Mesothelial cell of epicardium (in vitro differentiated cells): ENCODE measurements at regions not wholly inside any gene's neighbourhood (a gene's known extent, or its start where the extent isn't known, plus 50 kb on each side); places are given as distances from the start of the nearest gene placed in this dataset.
A peak's percentile ranks its signal among the peaks of the same experiment; 100 is the strongest.
"Not testable (repeated sequence)": the region's sequence is repeated elsewhere in the genome, so short reads cannot be mapped to it uniquely, and the experiment has no call there.

Experiments
- DNase-seq, 2 experiments: peaks; one replicate each; pipeline ENCODE4 v3.0.0; 2021; ENCODE audit warnings: low spot score in 2 of 2; ENCODE audit not compliant: unreplicated experiment in 2 of 2
- H3K27ac Mint-ChIP-seq: 2 replicates; pipeline ENCODE4 v1.8.0; 2021; ENCODE audit warnings: mixed read lengths
- H3K27me3 Mint-ChIP-seq: 2 replicates; pipeline ENCODE4 v1.8.0; 2021; ENCODE audit warnings: low read depth, mixed read lengths
- H3K36me3 Mint-ChIP-seq: 2 replicates; pipeline ENCODE4 v1.8.0; 2021; ENCODE audit warnings: mixed read lengths
- H3K4me1 Mint-ChIP-seq: 2 replicates; pipeline ENCODE4 v1.8.0; 2021; ENCODE audit warnings: mixed read lengths
- H3K4me3 Mint-ChIP-seq: 2 replicates; pipeline ENCODE4 v1.8.0; 2021; ENCODE audit warnings: mild to moderate bottlenecking, moderate library complexity, mixed read lengths
- H3K9me3 Mint-ChIP-seq: 2 replicates; pipeline ENCODE4 v1.8.0; 2021; ENCODE audit warnings: mixed read lengths
- TF ChIP-seq, protein P1 (sequence below): fragments of 200-600 bp; sonication (generic); IDR thresholded peaks from one replicate; pipeline ENCODE4 v1.5.0; 2021; ENCODE audit warnings: antibody characterized with exemption; ENCODE audit not compliant: unreplicated experiment

GRCh38 chr3:197459571-197459970, 96.2 kb downstream of the BDH1 start:
- H3K27ac Mint-ChIP-seq, DNase-seq, H3K4me3 Mint-ChIP-seq, H3K9me3 Mint-ChIP-seq, H3K36me3 Mint-ChIP-seq: not testable (repeated sequence)
- peaks cover 11% of the 10 kb centered on the region for H3K27me3 Mint-ChIP-seq
- H3K4me1 Mint-ChIP-seq: peaks cover 20% of the 10 kb centered on the region

- Mint-ChIP-seq H3K4me1 (peaks cover 17% of the 10 kb centered on the region), H3K4me3 (no peak overlapping the region), H3K27me3 (peaks cover 17% of the 10 kb centered on the region), H3K27ac (no peak overlapping the region), H3K9me3 (no peaks in the 10 kb centered on the region), H3K36me3 (no peaks in the 10 kb centered on the region)
- TF ChIP-seq, protein P1, sequence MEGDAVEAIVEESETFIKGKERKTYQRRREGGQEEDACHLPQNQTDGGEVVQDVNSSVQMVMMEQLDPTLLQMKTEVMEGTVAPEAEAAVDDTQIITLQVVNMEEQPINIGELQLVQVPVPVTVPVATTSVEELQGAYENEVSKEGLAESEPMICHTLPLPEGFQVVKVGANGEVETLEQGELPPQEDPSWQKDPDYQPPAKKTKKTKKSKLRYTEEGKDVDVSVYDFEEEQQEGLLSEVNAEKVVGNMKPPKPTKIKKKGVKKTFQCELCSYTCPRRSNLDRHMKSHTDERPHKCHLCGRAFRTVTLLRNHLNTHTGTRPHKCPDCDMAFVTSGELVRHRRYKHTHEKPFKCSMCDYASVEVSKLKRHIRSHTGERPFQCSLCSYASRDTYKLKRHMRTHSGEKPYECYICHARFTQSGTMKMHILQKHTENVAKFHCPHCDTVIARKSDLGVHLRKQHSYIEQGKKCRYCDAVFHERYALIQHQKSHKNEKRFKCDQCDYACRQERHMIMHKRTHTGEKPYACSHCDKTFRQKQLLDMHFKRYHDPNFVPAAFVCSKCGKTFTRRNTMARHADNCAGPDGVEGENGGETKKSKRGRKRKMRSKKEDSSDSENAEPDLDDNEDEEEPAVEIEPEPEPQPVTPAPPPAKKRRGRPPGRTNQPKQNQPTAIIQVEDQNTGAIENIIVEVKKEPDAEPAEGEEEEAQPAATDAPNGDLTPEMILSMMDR: no peak
- DNase-seq: no peak
These were observed 96.8 kb downstream of the BDH1 start for GRCh38 chr3:197458906-197459470.

DNA sequence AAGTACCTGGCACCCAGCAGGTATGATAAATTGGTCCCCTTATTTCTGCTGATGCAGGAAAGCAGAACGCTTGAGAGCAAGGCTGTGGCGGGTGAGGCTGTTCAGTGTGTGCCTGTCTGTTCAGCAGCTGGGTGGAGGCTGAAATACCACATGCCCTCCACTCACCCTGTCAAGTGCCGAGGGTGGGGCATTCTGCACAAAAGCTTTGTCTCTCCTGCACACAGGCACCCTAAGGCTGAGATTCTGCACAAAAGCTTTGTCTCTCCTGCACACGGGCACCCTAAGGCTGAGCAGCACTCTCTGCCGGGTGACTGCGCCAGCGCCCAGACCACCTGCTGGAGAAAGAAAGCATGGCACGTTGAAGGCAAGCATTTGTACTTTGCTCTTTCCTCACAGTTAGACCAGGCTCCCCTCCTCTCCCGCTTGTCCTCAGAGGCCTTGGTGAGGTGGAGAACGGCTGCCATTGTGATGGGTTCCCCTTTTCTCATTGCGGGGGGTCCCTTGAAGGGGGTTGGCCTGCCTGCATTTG, 97.5 kb downstream of the BDH1 start:
- H3K36me3 Mint-ChIP-seq: no peaks in the 10 kb centered on the region
- peaks cover 17% of the 10 kb centered on the region for H3K27me3 Mint-ChIP-seq
- H3K9me3 Mint-ChIP-seq: no peaks in the 10 kb centered on the region
- no peak overlapping the region for H3K4me3 Mint-ChIP-seq
- peaks cover 17% of the 10 kb centered on the region for H3K4me1 Mint-ChIP-seq
- no peak overlapping the region for H3K27ac Mint-ChIP-seq
- TF ChIP-seq, protein P1: peak; percentile 12
- no peak for DNase-seq

GRCh38 chr3:197456261-197457091, 99.3 kb downstream of the BDH1 start:
- Mint-ChIP-seq H3K4me1 (peaks cover 17% of the 10 kb centered on the region), H3K27me3 (peaks cover 17% of the 10 kb centered on the region), H3K27ac (peak overlapping the region; percentile 93), H3K4me3 (peak overlapping the region; percentile 73), H3K9me3 (no peaks in the 10 kb centered on the region), H3K36me3 (no peaks in the 10 kb centered on the region)
- TF ChIP-seq, protein P1: no peak
- DNase-seq: peak; percentile 79 to 85

GRCh38 chr3:197454841-197455240, 100.9 kb downstream of the BDH1 start:
- H3K36me3 Mint-ChIP-seq, DNase-seq, H3K27ac Mint-ChIP-seq, H3K4me3 Mint-ChIP-seq, H3K9me3 Mint-ChIP-seq: not testable (repeated sequence)
- H3K27me3 Mint-ChIP-seq: peaks cover 17% of the 10 kb centered on the region
- H3K4me1 Mint-ChIP-seq: peaks cover 17% of the 10 kb centered on the region

- no peak for DNase-seq
- TF ChIP-seq, protein P1: no peak
- no peaks in the 10 kb centered on the region for H3K9me3 Mint-ChIP-seq
- H3K4me1 Mint-ChIP-seq: peaks cover 17% of the 10 kb centered on the region
- peaks cover 17% of the 10 kb centered on the region for H3K27me3 Mint-ChIP-seq
- H3K27ac Mint-ChIP-seq: no peak overlapping the region
- no peaks in the 10 kb centered on the region for H3K36me3 Mint-ChIP-seq
- no peak overlapping the region for H3K4me3 Mint-ChIP-seq
These were observed 101.8 kb downstream of the BDH1 start for GRCh38 chr3:197454014-197454413.
